ENCODE measurements at regions not wholly inside any gene's neighbourhood (a gene's known extent, or its start where the extent isn't known, plus 50 kb on each side); places are given as distances from the start of the nearest gene placed in this dataset.

- TF ChIP-seq, protein P1, sequence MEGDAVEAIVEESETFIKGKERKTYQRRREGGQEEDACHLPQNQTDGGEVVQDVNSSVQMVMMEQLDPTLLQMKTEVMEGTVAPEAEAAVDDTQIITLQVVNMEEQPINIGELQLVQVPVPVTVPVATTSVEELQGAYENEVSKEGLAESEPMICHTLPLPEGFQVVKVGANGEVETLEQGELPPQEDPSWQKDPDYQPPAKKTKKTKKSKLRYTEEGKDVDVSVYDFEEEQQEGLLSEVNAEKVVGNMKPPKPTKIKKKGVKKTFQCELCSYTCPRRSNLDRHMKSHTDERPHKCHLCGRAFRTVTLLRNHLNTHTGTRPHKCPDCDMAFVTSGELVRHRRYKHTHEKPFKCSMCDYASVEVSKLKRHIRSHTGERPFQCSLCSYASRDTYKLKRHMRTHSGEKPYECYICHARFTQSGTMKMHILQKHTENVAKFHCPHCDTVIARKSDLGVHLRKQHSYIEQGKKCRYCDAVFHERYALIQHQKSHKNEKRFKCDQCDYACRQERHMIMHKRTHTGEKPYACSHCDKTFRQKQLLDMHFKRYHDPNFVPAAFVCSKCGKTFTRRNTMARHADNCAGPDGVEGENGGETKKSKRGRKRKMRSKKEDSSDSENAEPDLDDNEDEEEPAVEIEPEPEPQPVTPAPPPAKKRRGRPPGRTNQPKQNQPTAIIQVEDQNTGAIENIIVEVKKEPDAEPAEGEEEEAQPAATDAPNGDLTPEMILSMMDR (IDR thresholded peaks at IDR 0.05; ENCODE audit: insufficient read depth, low read length, poor library complexity, severe bottlenecking) = no peak
- no peaks in the 10 kb centered on the region for H3K27me3 ChIP-seq (replicated peaks; ENCODE audit: control insufficient read depth, insufficient read depth, low read length)
- no peak overlapping the region for H3K4me3 ChIP-seq (replicated peaks; ENCODE audit: low read depth, low read length)
- DNase-seq (ENCODE audit: extremely low read depth, insufficient read length) = no peak
- H3K36me3 ChIP-seq (ENCODE audit: control insufficient read depth, insufficient read depth, low read length) = no peaks in the 10 kb centered on the region
These were observed 1234.7 kb downstream of the TBC1D22A start for GRCh38 chr22:47997052-47997590.

GRCh38 chr22:47996446-47996857, 1234.0 kb downstream of the TBC1D22A start:
- no peaks in the 10 kb centered on the region for H3K36me3 ChIP-seq (ENCODE audit: control insufficient read depth, insufficient read depth, low read length)
- H3K4me3 ChIP-seq (replicated peaks; ENCODE audit: low read depth, low read length) = no peak overlapping the region
- TF ChIP-seq, protein P1 (IDR thresholded peaks at IDR 0.05; ENCODE audit: insufficient read depth, low read length, poor library complexity, severe bottlenecking) = no peak
- peak; percentile 56 for DNase-seq (ENCODE audit: extremely low read depth, insufficient read length)
- H3K27me3 ChIP-seq (replicated peaks; ENCODE audit: control insufficient read depth, insufficient read depth, low read length) = no peaks in the 10 kb centered on the region

DNA sequence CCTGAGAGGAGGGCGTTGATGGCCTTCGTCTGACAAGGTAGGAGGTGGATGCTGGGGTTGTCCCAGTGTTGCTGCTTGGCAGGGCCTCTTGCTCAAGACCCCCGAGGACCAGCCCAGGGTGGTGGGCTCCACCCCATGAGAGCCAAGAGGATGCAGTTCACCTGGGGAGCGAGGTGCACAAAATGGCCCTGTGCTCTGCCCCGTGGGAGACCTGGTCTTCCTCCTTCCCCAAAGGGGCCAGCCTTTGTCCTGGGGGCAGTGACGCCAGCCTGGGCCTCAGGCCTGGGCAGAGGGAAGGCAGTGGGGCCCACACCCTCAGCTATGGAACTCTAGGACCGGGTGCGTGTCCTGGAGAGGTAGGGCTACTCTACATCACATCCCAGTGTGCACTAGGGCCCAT, 1233.3 kb downstream of the TBC1D22A start:
- Histone ChIP-seq H3K27me3 (replicated peaks; ENCODE audit: control insufficient read depth, insufficient read depth, low read length) (no peaks in the 10 kb centered on the region), H3K4me3 (replicated peaks; ENCODE audit: low read depth, low read length) (no peak overlapping the region), H3K36me3 (ENCODE audit: control insufficient read depth, insufficient read depth, low read length) (no peaks in the 10 kb centered on the region)
- TF ChIP-seq, protein P1 (IDR thresholded peaks at IDR 0.05; ENCODE audit: insufficient read depth, low read length, poor library complexity, severe bottlenecking) = no peak
- DNase-seq (ENCODE audit: extremely low read depth, insufficient read length) = no peak

DNA sequence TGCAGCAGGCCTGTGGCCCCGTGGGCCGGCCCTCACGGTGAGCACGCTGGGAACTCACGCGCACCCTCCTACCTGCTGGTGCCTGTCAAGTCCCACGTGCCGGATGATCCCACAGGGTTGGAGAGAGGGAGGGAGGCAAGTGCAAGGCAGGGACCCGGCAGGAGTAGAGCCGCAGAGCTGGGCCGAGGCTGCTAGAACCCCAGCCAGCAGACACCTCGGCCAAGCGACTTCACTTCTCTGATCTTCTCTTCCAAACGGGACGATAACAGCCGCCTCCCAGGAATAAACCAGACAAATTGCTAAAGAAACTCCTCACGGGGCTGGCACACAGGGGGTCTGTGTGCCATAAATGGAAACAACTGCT, 1232.8 kb downstream of the TBC1D22A start:
- H3K4me3 ChIP-seq (replicated peaks; ENCODE audit: low read depth, low read length) = no peak overlapping the region
- H3K36me3 ChIP-seq (ENCODE audit: control insufficient read depth, insufficient read depth, low read length) = no peaks in the 10 kb centered on the region
- TF ChIP-seq, protein P1 (IDR thresholded peaks at IDR 0.05; ENCODE audit: insufficient read depth, low read length, poor library complexity, severe bottlenecking) = no peak
- H3K27me3 ChIP-seq (replicated peaks; ENCODE audit: control insufficient read depth, insufficient read depth, low read length) = no peaks in the 10 kb centered on the region
- DNase-seq (ENCODE audit: extremely low read depth, insufficient read length) = no peak

DNA sequence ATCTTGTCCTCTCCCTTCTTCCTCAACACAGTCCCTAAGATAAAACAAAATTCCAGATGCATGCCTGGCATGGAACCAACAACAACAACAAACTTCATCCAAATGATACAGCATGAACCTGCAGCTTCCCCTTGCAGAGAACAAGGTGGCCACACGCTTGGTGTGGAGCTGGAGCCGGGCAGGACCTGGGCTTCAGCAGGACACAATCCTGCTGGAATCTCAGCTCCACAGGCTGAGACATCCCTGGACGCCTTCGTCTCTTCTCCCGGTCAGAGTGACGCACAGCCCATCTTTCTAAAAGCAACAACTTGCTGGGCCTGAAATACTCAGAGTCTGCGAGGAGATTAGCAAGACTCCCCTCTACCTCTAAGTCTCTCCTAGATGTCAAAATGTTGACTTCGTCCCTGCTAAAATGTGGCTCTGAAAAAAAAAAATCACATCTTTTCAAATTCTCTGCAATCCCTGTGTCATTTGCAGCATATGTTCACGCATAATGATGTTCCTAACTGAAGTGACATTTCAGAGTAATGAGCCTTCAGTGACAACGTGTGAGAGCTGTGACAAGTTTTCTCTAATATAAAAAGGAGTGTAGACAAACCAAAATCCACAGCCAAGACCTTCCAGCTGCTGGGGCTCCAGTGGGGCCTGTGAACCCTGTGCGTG, 1232.3 kb downstream of the TBC1D22A start:
- Histone ChIP-seq H3K4me3 (replicated peaks; ENCODE audit: low read depth, low read length) (no peak overlapping the region), H3K36me3 (ENCODE audit: control insufficient read depth, insufficient read depth, low read length) (no peaks in the 10 kb centered on the region), H3K27me3 (replicated peaks; ENCODE audit: control insufficient read depth, insufficient read depth, low read length) (no peaks in the 10 kb centered on the region)
- no peak for DNase-seq (ENCODE audit: extremely low read depth, insufficient read length)
- TF ChIP-seq, protein P1 (IDR thresholded peaks at IDR 0.05; ENCODE audit: insufficient read depth, low read length, poor library complexity, severe bottlenecking) = no peak
